HEK293 (cell line): ENCODE measurements at regions not wholly inside any gene's neighbourhood (a gene's known extent, or its start where the extent isn't known, plus 50 kb on each side); places are given as distances from the start of the nearest gene placed in this dataset.

Experiments
- ZFHX2 ChIP-seq: fragments of 450-650 bp; formaldehyde crosslinking; conservative IDR thresholded peaks from 2 replicates; pipeline ENCODE4 v1.5.1; 2016; ENCODE audit warnings: missing biosample characterization, missing genetic modification characterization
- ZNF2 ChIP-seq: fragments of 450-650 bp; formaldehyde crosslinking; IDR thresholded peaks from 2 replicates; pipeline ENCODE4 v1.5.1; 2016; ENCODE audit warnings: missing biosample characterization, missing genetic modification characterization
- ZNF549 ChIP-seq: fragments of 450-650 bp; IDR thresholded peaks from 2 replicates; pipeline ENCODE4 v1.5.1; 2018; ENCODE audit warnings: missing biosample characterization, missing genetic modification characterization, mild to moderate bottlenecking, inconsistent platforms, moderate library complexity
- ZNF558 ChIP-seq: fragments of 450-650 bp; formaldehyde crosslinking; IDR thresholded peaks from 2 replicates; pipeline ENCODE4 v1.5.1; 2016; ENCODE audit warnings: missing biosample characterization, missing genetic modification characterization
- ZNF768 ChIP-seq: fragments of 450-650 bp; formaldehyde crosslinking; IDR thresholded peaks from 2 replicates; pipeline ENCODE4 v1.5.1; 2018; ENCODE audit warnings: missing biosample characterization, mild to moderate bottlenecking, missing genetic modification characterization

DNA sequence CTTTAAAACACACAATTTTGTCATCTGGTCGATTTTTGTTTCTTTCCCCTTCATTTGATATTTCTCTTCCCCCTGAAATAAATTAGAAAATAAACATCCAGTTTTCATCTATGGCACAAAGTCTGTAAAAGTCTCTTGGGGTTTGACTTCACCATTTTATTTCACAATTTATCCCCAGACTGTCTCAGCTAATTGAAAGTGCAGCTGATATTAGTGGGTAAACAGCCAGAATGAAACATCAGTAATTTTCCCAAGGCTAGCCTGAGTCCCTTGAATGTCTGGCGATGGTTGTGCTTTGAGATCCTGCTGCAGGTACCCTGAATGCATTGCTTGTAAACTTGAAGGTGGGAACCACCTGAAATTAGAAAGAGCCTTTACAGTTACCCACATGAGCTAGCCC, 60.6 kb upstream of the NEBL start:
- TF ChIP-seq ZNF2 (tag by site-specific recombination), result no peak
- TF ChIP-seq ZFHX2 (tag by site-specific recombination), result no peak
- no peak for TF ChIP-seq ZNF768
- TF ChIP-seq ZNF558 (tag by site-specific recombination), result no peak
- no peak for TF ChIP-seq ZNF549 (tag by site-specific recombination)
